ENCODE measurements at regions not wholly inside any gene's neighbourhood (a gene's known extent, or its start where the extent isn't known, plus 50 kb on each side); places are given as distances from the start of the nearest gene placed in this dataset.

DNA sequence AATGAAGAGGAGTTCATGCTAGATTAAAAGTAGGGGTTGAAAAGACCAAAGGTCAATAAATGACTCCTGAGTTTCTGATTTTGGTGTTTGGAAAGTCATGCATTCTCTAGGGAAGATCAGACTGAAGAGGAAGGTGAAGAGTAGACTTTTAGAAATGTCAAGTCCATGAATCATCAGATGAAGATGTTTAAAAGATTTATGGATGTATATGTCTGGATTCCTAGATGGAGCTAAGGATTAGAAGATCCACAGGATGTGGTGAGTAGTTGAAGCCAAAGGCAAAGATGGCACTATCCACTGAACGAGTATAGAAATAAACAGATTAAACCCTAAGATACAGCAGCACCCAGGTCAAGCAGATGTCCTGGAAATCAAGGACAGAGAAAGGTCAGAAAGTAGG is 298.5 kb downstream of the GPAM start:
- H3K18ac ChIP-seq (ENCODE audit: low read depth, low read length) = no peak overlapping the region
- H2BK15ac ChIP-seq (ENCODE audit: low read depth, low read length) = no peak overlapping the region
- POLR2A ChIA-PET (ENCODE audit: unreplicated experiment) = no interaction called here
- no peak overlapping the region for H4K91ac ChIP-seq (ENCODE audit: insufficient read depth, low read depth, low read length)
- TF ChIP-seq, protein P1, sequence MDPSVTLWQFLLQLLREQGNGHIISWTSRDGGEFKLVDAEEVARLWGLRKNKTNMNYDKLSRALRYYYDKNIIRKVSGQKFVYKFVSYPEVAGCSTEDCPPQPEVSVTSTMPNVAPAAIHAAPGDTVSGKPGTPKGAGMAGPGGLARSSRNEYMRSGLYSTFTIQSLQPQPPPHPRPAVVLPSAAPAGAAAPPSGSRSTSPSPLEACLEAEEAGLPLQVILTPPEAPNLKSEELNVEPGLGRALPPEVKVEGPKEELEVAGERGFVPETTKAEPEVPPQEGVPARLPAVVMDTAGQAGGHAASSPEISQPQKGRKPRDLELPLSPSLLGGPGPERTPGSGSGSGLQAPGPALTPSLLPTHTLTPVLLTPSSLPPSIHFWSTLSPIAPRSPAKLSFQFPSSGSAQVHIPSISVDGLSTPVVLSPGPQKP (IDR thresholded peaks at IDR 0.05; ENCODE audit: borderline replicate concordance, low read depth, low read length) = no peak
- TF ChIP-seq BHLHE40 (IDR thresholded peaks at IDR 0.05; ENCODE audit: low read depth, low read length) (no peak), MAZ (IDR thresholded peaks at IDR 0.05; ENCODE audit: borderline replicate concordance, low read depth, low read length) (no peak), CHD1 (IDR thresholded peaks at IDR 0.05; ENCODE audit: low read depth, low read length) (no peak), RAD21 (IDR thresholded peaks at IDR 0.05; ENCODE audit: low read length) (no peak), MXI1 (IDR thresholded peaks at IDR 0.05; ENCODE audit: borderline replicate concordance, low read depth, low read length) (no peak), CEBPB (IDR thresholded peaks at IDR 0.05; ENCODE audit: low read depth, low read length) (no peak), RCOR1 (IDR thresholded peaks at IDR 0.05; ENCODE audit: insufficient replicate concordance, low read length) (no peak), SMC3 (IDR thresholded peaks at IDR 0.05; ENCODE audit: low read depth, low read length) (no peak), RFX5 (IDR thresholded peaks at IDR 0.05; ENCODE audit: low read depth, low read length) (no peak), MAFK (IDR thresholded peaks at IDR 0.05; ENCODE audit: low read depth, low read length) (no peak), NFE2L2 (IDR thresholded peaks at IDR 0.05; ENCODE audit: low read depth, low read length) (no peak), FOS (IDR thresholded peaks at IDR 0.05; ENCODE audit: low read depth, low read length) (no peak)
- TF ChIP-seq, protein P2, sequence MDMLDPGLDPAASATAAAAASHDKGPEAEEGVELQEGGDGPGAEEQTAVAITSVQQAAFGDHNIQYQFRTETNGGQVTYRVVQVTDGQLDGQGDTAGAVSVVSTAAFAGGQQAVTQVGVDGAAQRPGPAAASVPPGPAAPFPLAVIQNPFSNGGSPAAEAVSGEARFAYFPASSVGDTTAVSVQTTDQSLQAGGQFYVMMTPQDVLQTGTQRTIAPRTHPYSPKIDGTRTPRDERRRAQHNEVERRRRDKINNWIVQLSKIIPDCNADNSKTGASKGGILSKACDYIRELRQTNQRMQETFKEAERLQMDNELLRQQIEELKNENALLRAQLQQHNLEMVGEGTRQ (IDR thresholded peaks at IDR 0.05; ENCODE audit: low read depth, low read length) = no peak
- TF ChIP-seq, protein P3, sequence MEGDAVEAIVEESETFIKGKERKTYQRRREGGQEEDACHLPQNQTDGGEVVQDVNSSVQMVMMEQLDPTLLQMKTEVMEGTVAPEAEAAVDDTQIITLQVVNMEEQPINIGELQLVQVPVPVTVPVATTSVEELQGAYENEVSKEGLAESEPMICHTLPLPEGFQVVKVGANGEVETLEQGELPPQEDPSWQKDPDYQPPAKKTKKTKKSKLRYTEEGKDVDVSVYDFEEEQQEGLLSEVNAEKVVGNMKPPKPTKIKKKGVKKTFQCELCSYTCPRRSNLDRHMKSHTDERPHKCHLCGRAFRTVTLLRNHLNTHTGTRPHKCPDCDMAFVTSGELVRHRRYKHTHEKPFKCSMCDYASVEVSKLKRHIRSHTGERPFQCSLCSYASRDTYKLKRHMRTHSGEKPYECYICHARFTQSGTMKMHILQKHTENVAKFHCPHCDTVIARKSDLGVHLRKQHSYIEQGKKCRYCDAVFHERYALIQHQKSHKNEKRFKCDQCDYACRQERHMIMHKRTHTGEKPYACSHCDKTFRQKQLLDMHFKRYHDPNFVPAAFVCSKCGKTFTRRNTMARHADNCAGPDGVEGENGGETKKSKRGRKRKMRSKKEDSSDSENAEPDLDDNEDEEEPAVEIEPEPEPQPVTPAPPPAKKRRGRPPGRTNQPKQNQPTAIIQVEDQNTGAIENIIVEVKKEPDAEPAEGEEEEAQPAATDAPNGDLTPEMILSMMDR (conservative IDR thresholded peaks at IDR 0.05; ENCODE audit: low read depth, low read length) = no peak
- H3K4me2 ChIP-seq (ENCODE audit: low read depth, low read length) = no peak overlapping the region
- ATAC-seq (ENCODE audit: low read depth) (no peak), DNase-seq (no peak)
- no peak overlapping the region for H2BK120ac ChIP-seq (ENCODE audit: low read depth, low read length)
- no peak overlapping the region for H4K5ac ChIP-seq (ENCODE audit: low read depth, low read length)
- H2BK20ac ChIP-seq (ENCODE audit: low read depth, low read length) = no peak overlapping the region
- no TSS peak for BruUV-seq (replicated peaks)
- H2AFZ ChIP-seq (replicated peaks; ENCODE audit: low read length, poor library complexity) = no peak overlapping the region
- in situ Hi-C loops (cut with MboI; ENCODE audit: low sequenced_read_pairs) = no loop called here
- H3K23ac ChIP-seq (ENCODE audit: low read depth, low read length) = no peak overlapping the region
- H3K27me3 ChIP-seq (ENCODE audit: control insufficient read depth, insufficient read depth, low read length) = no peaks in the 10 kb centered on the region
- H4K20me1 ChIP-seq (ENCODE audit: insufficient read depth, low read length) = no peaks in the 10 kb centered on the region
- no peaks in the 10 kb centered on the region for H3K9me1 ChIP-seq (ENCODE audit: insufficient read depth, low read length)
- CTCF ChIA-PET = no interaction called here
- H3K36me3 ChIP-seq (ENCODE audit: control insufficient read depth, insufficient read depth, low read length) = no peaks in the 10 kb centered on the region
- no CpG with 5 or more reads among the region's 1 CpG for WGBS, 2 experiments (ENCODE audit: extremely low coverage in 2 of 2, insufficient read length in 1 of 2)
- no peak overlapping the region for H3K27ac ChIP-seq (ENCODE audit: insufficient read depth, low read length)
- H2AK5ac ChIP-seq (ENCODE audit: low read depth, low read length) = no peak overlapping the region
- no peak overlapping the region for H3K4me3 ChIP-seq (ENCODE audit: insufficient read depth, low read depth, low read length)
- no peak overlapping the region for H3K14ac ChIP-seq (replicated peaks; ENCODE audit: low read depth, low read length)
- peaks cover 18% of the 10 kb centered on the region for H3K9me3 ChIP-seq (ENCODE audit: control insufficient read depth, insufficient read depth, low read length)
- no peaks in the 10 kb centered on the region for H3K4me1 ChIP-seq (ENCODE audit: control insufficient read depth, insufficient read depth, low read length)
- intact Hi-C loops (cut with micrococcal nuclease) = no loop called here
- H3K9ac ChIP-seq (ENCODE audit: low read depth, low read length) = no peak overlapping the region
- H3K79me1 ChIP-seq (ENCODE audit: low read depth in 1 of 2, low read length in 2 of 2) = no peaks in the 10 kb centered on the region
- H3K4ac ChIP-seq (ENCODE audit: low read depth, low read length) = no peak overlapping the region
- dilution Hi-C loops (cut with HindIII; ENCODE audit: low sequenced_read_pairs, unreplicated experiment) = no loop called here
- no peak overlapping the region for H4K8ac ChIP-seq (ENCODE audit: low read depth in 2 of 2, low read length in 2 of 2)
- no peak overlapping the region for H2AK9ac ChIP-seq (replicated peaks; ENCODE audit: low read depth, low read length, poor library complexity)
- H3K56ac ChIP-seq (ENCODE audit: extremely low read depth, insufficient read depth, low read length) = no peak overlapping the region
- H2BK5ac ChIP-seq (ENCODE audit: low read depth, low read length, poor library complexity, severe bottlenecking) = no peak overlapping the region
